Chondrocyte (in vitro differentiated cells): ENCODE measurements at regions not wholly inside any gene's neighbourhood (a gene's known extent, or its start where the extent isn't known, plus 50 kb on each side); places are given as distances from the start of the nearest gene placed in this dataset.
A peak's percentile ranks its signal among the peaks of the same experiment; 100 is the strongest.

ENCODE experiments used
- DNase-seq: peaks from one replicate; pipeline ENCODE4 v3.0.0; 2021; ENCODE audit warnings: mixed read lengths, low spot score
- H3K27ac Mint-ChIP-seq: one replicate; pipeline ENCODE4 v1.8.0; 2021; ENCODE audit warnings: mild to moderate bottlenecking, moderate library complexity, mixed read lengths; ENCODE audit not compliant: unreplicated experiment
- H3K27me3 Mint-ChIP-seq: 2 replicates; pipeline ENCODE4 v1.8.0; 2021; ENCODE audit warnings: low read depth, mixed read lengths
- H3K36me3 Mint-ChIP-seq: 2 replicates; pipeline ENCODE4 v1.8.0; 2021; ENCODE audit warnings: low read depth, mixed read lengths
- H3K4me1 Mint-ChIP-seq: 2 replicates; pipeline ENCODE4 v1.8.0; 2021; ENCODE audit warnings: low read depth, mild to moderate bottlenecking, mixed read lengths
- H3K4me3 Mint-ChIP-seq: one replicate; pipeline ENCODE4 v1.8.0; 2021; ENCODE audit warnings: mild to moderate bottlenecking, moderate library complexity, mixed read lengths; ENCODE audit not compliant: unreplicated experiment
- H3K9me3 Mint-ChIP-seq: 2 replicates; pipeline ENCODE4 v1.8.0; 2021; ENCODE audit warnings: low read depth, mixed read lengths
- CTCF ChIP-seq: fragments of 200-600 bp; sonication (generic); IDR thresholded peaks from 2 replicates; pipeline ENCODE4 v1.5.0; 2021; ENCODE audit warnings: antibody characterized with exemption, mild to moderate bottlenecking, moderate library complexity

DNA sequence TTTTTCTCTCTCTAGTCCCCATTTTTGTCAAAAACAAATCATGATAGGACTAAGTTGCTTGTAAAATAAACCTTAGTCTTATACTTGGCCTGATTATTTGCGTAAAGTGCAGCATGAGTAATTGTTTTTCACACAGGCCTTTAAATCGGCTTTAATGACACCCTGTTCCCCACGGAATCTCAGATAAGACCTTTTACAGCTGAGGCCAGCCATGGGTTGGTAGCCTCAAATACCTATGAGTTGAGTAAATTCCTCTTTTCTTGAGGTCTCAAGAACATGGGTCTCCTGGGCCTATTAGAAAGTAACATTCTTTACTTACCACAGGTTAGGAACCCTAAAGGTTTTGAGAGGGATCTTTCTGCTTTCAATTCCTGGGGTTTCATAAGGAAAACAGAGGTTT, 761.0 kb upstream of the PHF14 start:
- H3K36me3 Mint-ChIP-seq, result peaks cover 4% of the 10 kb centered on the region
- H3K9me3 Mint-ChIP-seq, result peaks cover 9% of the 10 kb centered on the region
- H3K27me3 Mint-ChIP-seq, result no peaks in the 10 kb centered on the region
- TF ChIP-seq CTCF, result no peak
- DNase-seq, result no peak
- no peak overlapping the region for H3K4me3 Mint-ChIP-seq
- no peak overlapping the region for H3K27ac Mint-ChIP-seq
- peaks cover 12% of the 10 kb centered on the region for H3K4me1 Mint-ChIP-seq

- peaks cover 4% of the 10 kb centered on the region for H3K36me3 Mint-ChIP-seq
- H3K27ac Mint-ChIP-seq, result no peak overlapping the region
- TF ChIP-seq CTCF, result no peak
- DNase-seq, result no peak
- peaks cover 9% of the 10 kb centered on the region for H3K9me3 Mint-ChIP-seq
- H3K27me3 Mint-ChIP-seq, result no peaks in the 10 kb centered on the region
- no peak overlapping the region for H3K4me3 Mint-ChIP-seq
- peaks cover 10% of the 10 kb centered on the region for H3K4me1 Mint-ChIP-seq
Measured at GRCh38 chr7:10216462-10216861, 757.2 kb upstream of the PHF14 start.

- Mint-ChIP-seq H3K36me3 (no peaks in the 10 kb centered on the region), H3K4me1 (peaks cover 29% of the 10 kb centered on the region), H3K27ac (no peak overlapping the region), H3K27me3 (no peaks in the 10 kb centered on the region), H3K9me3 (peaks cover 2% of the 10 kb centered on the region), H3K4me3 (no peak overlapping the region)
- no peak for TF ChIP-seq CTCF
- DNase-seq, result no peak
Measured at GRCh38 chr7:10221084-10221483, 752.6 kb upstream of the PHF14 start.

DNA sequence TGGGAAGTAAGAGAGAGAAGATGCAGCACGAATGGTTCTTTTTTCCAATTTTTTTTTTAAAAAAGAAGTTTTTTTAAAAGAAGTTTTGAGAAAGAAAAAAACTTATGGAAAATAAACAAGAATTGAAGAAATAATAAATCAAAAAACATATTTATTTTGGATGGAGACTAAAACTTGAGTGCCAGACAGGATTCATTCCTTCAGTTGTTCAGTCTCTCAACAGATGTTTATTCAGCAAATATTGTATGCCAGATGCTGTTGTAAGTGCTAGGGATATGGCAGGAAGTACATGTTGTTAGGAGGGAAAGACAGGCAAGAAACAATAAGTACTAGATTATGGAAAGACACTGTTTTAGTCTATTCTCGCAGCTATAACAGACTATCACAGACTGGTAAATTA, 750.7 kb upstream of the PHF14 start:
- peaks cover 45% of the 10 kb centered on the region for H3K4me1 Mint-ChIP-seq
- no peak overlapping the region for H3K27ac Mint-ChIP-seq
- no peak for DNase-seq
- no peaks in the 10 kb centered on the region for H3K27me3 Mint-ChIP-seq
- H3K9me3 Mint-ChIP-seq, result peaks cover 4% of the 10 kb centered on the region
- TF ChIP-seq CTCF, result no peak
- no peak overlapping the region for H3K4me3 Mint-ChIP-seq
- H3K36me3 Mint-ChIP-seq, result no peaks in the 10 kb centered on the region

DNA sequence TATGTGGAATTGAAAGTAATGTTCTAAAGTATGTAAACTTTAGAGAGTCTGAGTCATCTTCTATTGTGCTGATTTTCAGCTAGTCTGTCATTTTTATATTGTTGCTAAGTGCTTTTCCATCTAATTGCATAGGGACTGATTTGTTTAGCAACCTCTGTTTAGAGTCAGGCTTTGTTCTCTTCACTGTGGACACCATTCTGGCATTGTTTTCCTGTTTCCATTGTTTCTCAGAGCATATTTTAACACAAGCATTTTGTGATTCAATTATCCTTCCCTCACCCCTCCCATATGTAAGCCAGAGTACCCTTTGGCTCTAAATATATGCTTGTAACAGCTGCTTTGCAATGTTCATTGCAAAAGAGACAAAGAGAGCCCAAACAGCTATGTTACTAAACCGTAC, 748.4 kb upstream of the PHF14 start:
- TF ChIP-seq CTCF, result no peak
- Mint-ChIP-seq H3K27me3 (no peaks in the 10 kb centered on the region), H3K27ac (peak overlapping the region; percentile 20), H3K4me1 (peaks cover 45% of the 10 kb centered on the region), H3K4me3 (no peak overlapping the region), H3K9me3 (peaks cover 7% of the 10 kb centered on the region), H3K36me3 (peaks cover 2% of the 10 kb centered on the region)
- DNase-seq, result no peak
